HG02623 (cell line): ENCODE measurements at regions not wholly inside any gene's neighbourhood (a gene's known extent, or its start where the extent isn't known, plus 50 kb on each side); places are given as distances from the start of the nearest gene placed in this dataset.
"Not testable (repeated sequence)": the region's sequence is repeated elsewhere in the genome, so short reads cannot be mapped to it uniquely, and the experiment has no call there.

Experiments used
- ATAC-seq: cut with Tn5 transposase; IDR thresholded peaks from one replicate; pipeline ENCODE4 v1.9.1; 2021; ENCODE audit warnings: moderate library complexity; ENCODE audit not compliant: unreplicated experiment

GRCh38 chr4:49153011-49153410, 166.9 kb downstream of the CWH43 start:
- not testable (repeated sequence) for ATAC-seq

DNA sequence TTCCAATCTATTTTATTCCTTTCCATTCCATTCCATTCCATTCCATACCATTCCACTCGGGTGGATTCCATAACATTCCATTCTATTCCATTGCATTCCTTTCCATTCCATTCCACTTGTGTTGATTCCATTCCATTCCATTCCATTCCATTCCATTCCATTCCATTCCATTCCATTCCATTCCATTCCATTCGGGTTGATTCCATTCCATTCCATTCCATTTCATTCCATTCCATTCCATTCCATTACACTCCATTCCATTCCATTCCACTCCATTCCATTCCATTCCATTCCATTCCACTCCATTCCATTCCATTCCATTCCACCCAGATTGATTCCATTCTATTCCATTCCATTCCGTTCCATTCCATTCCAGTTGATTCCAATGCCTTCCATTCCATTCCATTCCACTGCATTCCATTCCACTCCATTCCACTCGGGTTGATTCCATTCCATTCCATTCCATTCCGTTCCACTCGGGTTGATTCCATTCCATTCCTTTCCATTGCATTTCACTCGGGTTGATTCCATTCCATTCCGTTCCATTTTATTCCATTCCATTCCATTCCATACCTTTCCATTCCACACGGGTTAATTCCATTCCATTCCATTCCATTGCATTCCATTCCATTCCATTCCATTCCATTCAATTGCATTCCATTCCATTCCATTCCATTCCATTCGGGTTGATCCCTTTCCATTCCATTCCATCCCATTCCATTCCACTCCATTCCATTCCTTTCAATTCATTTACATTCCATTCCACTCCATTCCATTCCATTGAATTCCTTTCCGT, 168.4 kb downstream of the CWH43 start:
- peak; percentile 62 for ATAC-seq

DNA sequence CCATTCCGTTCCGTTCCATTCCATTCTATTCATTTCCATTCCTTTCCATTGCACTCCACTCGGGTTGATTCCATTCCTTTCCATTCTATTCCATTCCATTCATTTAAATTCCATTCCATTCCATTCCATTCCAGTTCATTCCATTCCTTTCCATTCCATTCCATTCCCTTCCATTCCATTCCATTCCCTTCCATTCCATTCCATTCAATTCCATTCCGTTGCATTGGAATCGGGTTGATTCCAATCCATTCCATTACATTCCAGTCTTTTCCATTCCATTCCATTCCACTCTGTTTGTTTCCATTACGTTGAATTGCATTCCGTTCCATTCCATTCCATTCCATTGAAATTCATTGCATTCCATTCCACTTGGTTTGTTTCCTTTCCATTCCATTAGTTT, 169.2 kb downstream of the CWH43 start:
- ATAC-seq: not testable (repeated sequence)

DNA sequence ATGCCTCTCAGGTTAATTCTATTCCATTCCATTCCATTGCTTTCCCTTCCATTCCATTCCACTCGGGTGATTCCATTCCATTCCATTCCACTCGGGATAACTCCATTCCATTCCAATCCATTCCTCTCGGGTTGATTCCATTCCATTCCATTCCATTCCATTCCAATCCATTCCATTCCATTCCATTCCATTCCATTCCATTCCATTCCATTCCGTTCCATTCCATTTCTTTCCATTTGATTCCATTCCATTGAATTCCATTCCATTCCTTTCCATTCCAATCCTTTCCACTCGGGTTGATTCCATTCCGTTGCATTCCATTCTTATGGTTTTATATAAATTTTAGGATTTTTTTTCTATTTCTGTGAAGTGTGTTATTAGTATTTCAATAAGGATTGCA, 170.2 kb downstream of the CWH43 start:
- not testable (repeated sequence) for ATAC-seq

- not testable (repeated sequence) for ATAC-seq
These were observed 171.6 kb downstream of the CWH43 start for GRCh38 chr4:49157630-49158029.

DNA sequence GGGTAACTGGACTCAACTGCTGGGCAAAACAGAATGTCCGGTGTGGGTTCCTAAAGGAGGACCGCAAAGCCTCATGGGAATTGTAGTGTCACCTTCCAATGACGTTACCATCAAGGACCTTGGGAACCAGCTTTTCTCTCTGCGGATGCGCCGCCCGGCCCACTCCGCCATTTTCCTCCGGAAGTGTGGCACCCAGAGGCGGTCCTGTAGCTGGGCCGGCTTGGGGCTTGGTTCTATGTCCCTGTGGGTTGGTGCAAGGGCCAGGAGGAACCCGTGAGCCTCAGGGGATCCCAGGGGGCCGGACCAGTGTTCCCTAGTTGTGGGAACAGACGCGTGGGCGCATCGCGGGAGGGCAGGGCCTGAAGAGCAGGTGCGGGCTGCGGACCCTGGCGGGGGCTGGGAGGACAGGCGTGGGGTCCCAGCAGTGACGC, 175.1 kb downstream of the CWH43 start:
- ATAC-seq: not testable (repeated sequence)

- not testable (repeated sequence) for ATAC-seq
These were observed 178.8 kb downstream of the CWH43 start for GRCh38 chr4:49164916-49165315.

DNA sequence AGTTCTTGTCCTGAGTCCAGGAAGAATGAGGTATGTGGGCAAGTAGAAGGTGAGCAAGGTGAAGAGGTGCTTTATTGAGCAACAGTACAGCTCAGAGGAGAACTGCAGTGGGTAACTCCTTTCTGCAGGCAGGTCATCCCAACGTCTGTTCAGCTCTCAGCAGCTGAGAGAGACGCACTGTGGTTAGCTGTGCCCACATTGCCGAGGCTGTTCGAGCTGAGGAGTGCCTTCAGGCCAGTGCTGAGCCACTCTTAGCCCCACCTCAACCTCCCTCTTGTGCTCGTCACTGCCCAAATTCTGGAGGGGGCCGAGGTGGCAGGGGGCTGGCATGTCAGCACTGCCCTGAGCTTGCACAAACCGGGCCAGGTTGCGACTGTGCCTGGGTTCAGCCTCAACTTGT, 191.8 kb downstream of the CWH43 start:
- ATAC-seq: not testable (repeated sequence)

DNA sequence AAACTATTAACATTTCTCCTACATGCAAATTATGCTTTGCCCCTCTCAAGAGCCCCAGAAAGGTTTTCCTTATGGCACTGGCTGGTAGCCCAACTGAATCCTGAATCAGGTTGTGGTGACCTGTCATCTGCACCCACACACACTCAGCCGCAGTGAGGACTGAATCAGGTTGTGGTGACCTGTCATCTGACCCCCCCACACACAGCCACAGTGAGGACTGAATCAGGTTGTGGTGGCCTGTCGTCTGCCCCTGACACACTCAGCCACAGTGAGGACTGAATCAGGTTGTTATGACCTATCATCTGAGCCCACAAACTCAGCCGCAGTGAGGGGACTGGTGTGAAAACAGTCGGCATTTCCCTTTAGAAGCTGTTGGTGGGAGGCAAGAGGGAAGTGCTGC, 195.0 kb downstream of the CWH43 start:
- ATAC-seq: not testable (repeated sequence)

DNA sequence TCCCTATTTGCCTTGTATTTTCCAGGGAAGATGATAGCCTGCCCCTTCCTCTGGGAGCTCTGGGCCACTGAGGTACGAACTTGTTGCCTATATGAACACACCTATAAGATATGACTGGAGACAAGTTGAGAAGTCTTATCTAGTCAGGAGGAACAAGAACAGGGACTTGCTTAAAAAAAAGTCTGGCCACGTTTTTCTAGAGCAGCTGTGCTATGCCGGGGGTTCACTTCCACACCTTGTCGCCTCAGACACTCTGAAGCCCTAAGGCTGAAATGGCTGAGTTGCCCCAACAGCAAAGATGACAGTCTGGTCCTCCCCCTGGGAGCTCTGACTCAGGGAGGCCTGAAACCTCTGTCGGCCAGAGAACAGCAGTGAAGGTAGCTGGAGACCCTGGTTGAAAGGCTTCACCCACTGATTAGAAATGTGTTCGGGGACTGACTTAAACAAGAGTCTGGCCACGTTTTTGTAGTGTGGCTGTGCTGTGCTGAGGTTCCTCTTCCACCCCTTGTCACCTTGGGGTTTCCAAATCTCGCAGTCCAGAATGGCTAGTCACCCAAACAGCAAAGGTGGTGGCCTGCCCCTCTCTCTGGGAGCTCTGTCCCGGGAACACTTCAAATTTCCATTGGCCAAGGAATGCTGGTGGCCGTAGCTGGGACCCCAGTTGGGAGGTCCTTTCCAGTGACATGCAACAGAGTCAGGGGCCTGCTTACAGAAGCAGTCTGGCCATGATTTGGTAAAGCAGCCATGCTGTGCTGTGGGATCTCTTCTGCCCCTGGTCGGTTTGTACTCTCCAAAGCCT, 225.5 kb downstream of the CWH43 start:
- ATAC-seq: not testable (repeated sequence)

DNA sequence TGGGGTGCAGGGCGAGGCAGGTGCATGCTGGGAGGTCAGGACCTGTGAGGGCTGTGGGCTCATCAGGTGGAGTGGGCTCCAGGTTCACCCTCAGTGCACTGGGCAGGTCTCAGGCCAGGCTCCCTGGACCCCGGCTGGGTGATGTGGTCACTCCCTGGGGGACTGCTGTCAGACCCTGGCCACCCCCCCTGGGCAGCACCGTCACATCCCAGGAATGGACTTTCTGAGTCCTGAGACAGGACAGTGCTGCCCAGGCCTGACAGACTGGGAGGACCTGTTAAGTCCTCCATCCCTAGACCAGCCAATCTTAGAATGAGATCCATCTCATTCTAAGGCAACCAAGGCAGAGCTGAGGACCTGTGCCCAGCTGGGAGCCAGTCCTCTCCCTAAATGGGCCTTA, 227.2 kb downstream of the CWH43 start:
- not testable (repeated sequence) for ATAC-seq

DNA sequence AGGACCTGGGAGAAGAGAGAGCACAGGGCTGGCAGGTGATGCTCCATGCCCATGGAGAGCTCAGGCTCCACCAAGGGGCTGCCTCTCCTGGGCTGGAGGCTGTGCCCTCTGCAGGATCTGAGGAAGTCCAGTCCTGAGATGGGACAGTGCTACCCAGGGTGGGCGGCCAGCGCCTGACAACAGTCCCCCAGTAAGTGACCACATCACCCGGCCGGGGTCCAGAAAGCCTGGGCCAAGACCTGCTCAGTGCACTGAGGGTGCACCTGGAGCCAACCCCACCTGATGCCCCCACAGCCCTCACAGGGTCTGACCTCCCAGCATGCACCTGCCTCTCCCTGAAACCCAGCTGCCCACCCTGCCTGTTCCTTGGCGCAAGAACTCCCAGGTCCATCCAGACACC, 227.7 kb downstream of the CWH43 start:
- ATAC-seq: not testable (repeated sequence)

GRCh38 chr4:49214453-49215081, 228.5 kb downstream of the CWH43 start:
- ATAC-seq: not testable (repeated sequence)

- not testable (repeated sequence) for ATAC-seq
These were observed 229.0 kb downstream of the CWH43 start for GRCh38 chr4:49215082-49215479.

GRCh38 chr4:49216606-49217005, 230.5 kb downstream of the CWH43 start:
- not testable (repeated sequence) for ATAC-seq

- ATAC-seq: no peak
These were observed 231.4 kb downstream of the CWH43 start for GRCh38 chr4:49217492-49217891.

DNA sequence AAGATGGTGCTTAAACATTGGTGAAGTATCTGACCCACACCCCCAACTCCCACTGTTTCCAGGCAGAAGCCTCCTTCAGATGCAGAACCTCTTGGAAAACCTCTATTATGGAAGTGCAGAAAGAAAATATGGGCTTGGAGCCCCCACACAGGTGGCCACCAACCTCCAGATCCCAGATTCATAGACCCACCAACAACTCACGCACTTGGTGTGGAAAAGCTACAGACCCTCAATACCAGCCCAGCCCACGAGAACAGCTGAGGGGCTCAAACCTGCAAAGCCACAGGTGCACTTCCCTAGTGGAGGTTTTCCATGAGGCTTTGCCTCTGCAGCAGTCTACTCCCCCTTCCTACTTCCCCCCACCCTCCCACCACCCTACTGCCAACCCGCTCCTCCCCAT, 232.0 kb downstream of the CWH43 start:
- ATAC-seq: not testable (repeated sequence)

DNA sequence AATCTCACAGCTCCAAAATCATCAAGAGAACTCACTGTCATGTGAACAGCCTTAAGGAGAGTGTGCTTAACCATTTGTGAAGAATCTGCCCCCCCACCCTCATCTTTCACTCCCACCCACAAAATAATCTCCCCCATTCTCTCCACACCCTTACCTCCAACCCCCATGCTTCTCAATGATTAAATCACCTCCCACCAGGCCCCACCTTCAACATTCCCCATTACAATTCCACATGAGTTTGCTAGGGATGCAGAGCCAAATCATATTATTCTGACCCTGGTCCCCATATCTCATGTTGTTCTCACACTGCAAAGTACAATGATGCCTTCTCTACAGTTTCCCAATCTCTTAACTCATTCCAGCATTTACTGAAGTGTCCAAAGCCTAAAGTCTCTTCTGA, 232.9 kb downstream of the CWH43 start:
- ATAC-seq: not testable (repeated sequence)

- ATAC-seq: not testable (repeated sequence)
These were observed 233.6 kb downstream of the CWH43 start for GRCh38 chr4:49219489-49220225.

GRCh38 chr4:49221209-49221608, 235.1 kb downstream of the CWH43 start:
- no peak for ATAC-seq

DNA sequence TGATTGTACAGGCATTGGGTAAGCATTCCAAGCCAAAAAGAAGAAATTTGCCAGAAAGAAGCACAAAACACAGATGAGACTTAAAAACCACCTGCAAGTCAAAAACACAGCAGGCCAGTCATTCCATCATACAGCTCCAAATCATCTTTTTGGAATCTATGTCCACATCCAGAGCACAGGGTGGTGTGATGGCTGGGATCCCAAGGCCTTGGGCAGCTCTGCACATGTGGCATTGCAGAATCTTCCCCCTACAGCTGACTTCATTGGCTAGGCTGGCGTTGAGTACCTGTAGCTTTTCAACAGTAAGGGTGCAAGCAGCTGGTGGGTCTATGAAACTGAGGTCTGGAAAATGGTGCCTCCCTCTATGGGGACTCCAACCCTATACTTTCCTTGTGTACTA, 236.7 kb downstream of the CWH43 start:
- not testable (repeated sequence) for ATAC-seq
